ENCODE measurements at regions not wholly inside any gene's neighbourhood (a gene's known extent, or its start where the extent isn't known, plus 50 kb on each side); places are given as distances from the start of the nearest gene placed in this dataset.

DNA sequence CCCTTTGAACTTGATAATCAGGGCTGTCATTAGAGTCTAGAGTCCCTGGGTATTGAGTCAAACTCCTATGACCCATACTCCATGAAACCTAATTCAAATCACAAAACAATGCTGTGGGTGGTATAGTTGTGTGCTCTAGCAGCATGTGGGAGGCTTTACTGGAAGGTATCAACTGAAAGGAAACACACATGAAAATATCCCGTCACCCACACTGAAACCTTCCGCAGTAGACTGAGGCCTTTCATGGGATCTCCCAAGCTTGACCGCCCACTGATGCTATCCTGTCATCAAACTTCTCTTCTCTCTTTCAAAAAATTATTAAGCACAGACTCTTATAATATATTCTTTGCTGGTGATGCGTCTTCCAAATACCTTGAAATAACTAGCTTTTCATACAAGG, 569.1 kb upstream of the MEF2C start:
- TF ChIP-seq, protein P1, sequence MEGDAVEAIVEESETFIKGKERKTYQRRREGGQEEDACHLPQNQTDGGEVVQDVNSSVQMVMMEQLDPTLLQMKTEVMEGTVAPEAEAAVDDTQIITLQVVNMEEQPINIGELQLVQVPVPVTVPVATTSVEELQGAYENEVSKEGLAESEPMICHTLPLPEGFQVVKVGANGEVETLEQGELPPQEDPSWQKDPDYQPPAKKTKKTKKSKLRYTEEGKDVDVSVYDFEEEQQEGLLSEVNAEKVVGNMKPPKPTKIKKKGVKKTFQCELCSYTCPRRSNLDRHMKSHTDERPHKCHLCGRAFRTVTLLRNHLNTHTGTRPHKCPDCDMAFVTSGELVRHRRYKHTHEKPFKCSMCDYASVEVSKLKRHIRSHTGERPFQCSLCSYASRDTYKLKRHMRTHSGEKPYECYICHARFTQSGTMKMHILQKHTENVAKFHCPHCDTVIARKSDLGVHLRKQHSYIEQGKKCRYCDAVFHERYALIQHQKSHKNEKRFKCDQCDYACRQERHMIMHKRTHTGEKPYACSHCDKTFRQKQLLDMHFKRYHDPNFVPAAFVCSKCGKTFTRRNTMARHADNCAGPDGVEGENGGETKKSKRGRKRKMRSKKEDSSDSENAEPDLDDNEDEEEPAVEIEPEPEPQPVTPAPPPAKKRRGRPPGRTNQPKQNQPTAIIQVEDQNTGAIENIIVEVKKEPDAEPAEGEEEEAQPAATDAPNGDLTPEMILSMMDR (IDR thresholded peaks at IDR 0.05): no peak
- no peak for TF ChIP-seq POLR2A (IDR thresholded peaks at IDR 0.05)
